ENCODE measurements at regions not wholly inside any gene's neighbourhood (a gene's known extent, or its start where the extent isn't known, plus 50 kb on each side); places are given as distances from the start of the nearest gene placed in this dataset.

DNA sequence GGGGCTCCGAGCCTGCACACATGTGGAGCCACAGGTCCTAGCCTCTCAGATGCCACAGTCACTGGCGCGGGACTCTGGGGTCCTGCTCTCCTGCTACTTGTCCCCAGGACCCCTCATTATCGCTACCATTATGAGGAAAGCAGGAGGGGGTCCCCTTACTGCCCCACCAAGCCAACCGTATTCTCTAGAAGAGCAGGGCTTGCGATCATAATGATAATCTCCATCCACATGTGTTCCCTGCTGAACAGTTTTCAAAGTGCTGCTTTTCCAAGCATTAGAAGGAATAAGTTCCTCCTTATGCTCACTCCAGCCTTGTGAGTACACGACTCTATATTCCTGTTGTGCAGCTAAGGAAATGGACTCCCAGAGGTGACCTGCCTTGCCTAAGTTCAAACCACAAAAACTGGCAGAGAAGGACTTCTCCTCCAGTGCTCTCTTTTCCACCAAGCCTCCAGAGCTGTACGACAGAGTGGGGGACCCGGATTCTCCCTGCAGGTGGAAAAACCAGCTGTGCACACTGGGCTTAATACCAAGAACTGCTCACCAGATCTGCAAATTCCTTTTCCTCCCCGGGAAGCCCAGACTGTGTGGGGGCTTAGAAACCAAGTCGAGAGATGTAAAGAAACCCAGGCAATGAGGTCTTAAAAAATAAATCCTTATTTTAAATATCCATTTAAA is 92.8 kb upstream of the DRD2 start:
- TF ChIP-seq, protein P1, sequence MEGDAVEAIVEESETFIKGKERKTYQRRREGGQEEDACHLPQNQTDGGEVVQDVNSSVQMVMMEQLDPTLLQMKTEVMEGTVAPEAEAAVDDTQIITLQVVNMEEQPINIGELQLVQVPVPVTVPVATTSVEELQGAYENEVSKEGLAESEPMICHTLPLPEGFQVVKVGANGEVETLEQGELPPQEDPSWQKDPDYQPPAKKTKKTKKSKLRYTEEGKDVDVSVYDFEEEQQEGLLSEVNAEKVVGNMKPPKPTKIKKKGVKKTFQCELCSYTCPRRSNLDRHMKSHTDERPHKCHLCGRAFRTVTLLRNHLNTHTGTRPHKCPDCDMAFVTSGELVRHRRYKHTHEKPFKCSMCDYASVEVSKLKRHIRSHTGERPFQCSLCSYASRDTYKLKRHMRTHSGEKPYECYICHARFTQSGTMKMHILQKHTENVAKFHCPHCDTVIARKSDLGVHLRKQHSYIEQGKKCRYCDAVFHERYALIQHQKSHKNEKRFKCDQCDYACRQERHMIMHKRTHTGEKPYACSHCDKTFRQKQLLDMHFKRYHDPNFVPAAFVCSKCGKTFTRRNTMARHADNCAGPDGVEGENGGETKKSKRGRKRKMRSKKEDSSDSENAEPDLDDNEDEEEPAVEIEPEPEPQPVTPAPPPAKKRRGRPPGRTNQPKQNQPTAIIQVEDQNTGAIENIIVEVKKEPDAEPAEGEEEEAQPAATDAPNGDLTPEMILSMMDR (IDR thresholded peaks at IDR 0.05): no peak
- TF ChIP-seq POLR2AphosphoS5 (IDR thresholded peaks at IDR 0.05): no peak
- TF ChIP-seq EP300 (IDR thresholded peaks at IDR 0.05): no peak

Measured in upper lobe of left lung (tissue), 4 donors.